Nucleus accumbens (tissue), 56 donors: ENCODE measurements at regions not wholly inside any gene's neighbourhood (a gene's known extent, or its start where the extent isn't known, plus 50 kb on each side); places are given as distances from the start of the nearest gene placed in this dataset.

Experiments
- DNase-seq, 56 donors: peaks; one replicate each; lab custom pipeline; 2025; lab: John Stamatoyannopoulos, UW

DNA sequence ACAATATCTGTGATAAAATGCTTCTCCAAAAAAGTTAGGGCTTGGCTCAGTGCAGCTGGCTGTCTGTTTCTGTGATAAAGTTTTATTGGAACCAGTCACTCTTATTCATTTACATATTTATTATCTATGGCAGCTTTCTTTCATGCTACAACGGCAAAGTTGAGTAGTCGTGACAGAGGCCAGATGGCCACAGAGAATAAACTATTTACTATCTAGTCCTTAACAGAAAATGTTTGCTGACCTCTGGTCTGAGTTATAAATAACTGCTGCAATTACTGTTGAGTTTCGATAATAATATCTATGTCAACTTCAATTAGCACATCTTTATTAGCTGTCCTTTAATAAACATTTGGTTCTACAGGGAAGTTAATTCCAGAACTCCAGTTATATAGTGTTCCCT is 180.2 kb upstream of the RUNX1 start:
- DNase-seq = no peak

DNA sequence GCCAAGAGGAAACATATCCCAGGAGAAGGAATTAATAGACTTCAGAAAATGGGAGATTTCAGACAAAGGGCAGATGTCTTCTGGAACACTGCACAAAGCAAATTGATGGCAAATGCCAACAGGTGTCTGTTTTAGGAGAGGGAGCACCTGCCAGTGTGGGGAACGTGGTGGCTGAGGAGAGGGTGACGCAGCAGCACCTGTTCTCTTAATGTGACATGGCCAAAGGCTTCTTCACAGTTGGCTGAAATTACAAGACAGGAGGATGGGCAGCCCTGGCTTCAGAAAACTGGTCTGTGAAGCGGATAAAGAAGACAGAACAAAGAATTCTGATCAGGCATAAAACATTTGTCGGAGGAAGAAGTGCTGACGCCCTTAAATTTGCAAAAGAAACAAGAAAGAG is 178.7 kb upstream of the RUNX1 start:
- DNase-seq = no peak

DNA sequence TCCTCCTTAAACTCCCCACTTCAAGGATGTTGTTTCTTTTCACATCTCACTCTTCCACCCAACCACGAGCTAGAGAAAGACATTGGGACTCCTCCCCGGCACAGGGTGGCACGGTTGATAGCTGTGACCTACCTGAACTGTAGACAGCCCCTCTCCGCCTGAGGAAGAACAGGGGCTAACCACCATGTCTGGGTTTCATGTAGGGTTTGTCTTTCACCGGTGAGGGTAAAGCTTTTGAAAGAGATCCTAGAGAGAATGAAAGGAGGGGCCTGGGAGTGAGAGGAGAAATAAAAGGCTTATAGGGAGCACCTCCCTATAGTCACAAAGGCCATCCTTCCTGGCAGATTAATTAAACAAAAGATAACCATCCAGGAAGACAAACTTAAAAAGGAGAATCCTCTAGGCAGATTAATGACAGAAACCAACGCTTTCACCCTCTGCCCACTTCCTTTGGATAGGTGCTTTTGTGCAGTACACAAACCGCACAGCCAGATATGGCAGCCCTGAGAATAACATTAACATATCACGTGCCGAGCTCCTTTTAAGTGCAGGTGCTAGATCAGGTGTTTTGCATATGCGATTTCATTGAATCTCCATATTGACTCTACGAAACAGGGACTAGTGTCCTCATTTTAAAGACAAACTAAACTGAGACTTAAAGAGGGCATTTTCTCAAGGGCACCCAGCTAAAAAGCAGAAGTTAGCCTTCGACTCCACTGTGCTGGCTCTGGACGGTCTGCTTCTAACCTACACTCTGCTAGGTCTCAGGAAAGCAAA is 178.1 kb upstream of the RUNX1 start:
- no peak for DNase-seq

DNA sequence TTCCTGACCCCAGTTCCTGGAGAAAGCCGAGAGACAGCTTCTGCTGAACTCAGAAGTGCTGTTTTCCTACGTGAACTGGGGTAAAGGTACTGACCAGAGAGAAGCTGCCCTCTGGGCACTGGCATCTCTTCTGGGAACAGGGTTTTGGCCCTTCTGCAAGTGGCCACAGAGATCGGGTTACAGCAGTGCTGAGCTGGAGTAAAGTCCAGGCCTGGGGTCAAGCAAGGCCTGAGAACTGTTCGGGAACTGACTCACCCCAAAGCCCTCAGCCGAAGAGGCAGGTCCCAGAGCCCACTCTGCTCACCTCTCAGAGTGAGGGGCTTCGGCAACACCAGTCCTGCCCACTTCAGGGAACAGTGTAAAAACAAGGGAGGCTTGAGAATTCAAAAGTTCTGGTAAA is 177.2 kb upstream of the RUNX1 start:
- no peak for DNase-seq

DNA sequence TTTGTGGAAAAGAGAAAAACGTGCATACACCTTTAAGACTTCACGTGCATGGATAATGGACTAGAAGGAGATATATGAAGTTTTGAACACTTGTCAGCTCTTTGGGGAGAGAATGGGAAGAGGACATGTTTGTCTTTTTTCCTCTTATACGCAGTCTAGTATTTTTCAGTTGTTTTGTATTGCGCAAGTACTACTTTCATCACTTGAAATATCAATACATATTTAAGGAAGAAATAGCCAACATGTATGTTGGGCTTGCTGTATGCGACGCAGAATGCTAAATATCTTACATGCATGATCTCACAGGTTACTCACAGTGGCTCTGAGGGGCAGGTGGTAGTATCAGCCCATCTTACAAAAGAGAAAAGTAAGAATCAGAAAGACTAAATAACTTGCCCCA is 176.5 kb upstream of the RUNX1 start:
- no peak for DNase-seq

DNA sequence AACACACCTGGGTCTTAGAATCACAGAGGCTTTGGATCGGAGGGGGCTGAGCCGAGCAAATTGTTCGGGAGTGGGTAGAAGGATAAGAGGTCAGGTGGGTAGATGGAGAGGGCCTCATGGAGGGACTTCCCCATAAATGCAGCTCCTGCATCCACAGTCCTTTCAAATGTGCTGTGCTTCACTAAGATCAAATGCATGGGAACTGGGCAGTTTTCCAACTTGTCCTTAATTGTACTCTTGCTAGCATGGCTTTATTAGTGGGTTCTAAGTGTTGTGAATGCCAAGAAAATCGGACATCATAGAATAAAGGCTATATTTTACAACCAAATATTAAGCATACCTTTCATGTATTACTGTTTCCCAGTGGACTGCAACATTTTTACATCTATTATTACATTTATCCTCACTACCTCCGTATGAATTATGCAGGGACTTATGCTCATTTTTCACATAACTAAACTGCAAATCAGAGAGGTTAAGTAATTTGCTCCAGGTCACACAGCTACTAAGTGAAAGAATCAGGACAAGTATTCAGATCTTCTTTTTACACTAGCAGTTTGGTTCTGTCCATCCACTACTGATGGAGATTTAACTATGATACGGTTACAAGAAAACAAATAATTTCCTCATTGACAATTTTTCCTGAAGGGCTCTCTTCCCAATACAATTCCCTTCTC is 174.5 kb upstream of the RUNX1 start:
- no peak for DNase-seq

DNA sequence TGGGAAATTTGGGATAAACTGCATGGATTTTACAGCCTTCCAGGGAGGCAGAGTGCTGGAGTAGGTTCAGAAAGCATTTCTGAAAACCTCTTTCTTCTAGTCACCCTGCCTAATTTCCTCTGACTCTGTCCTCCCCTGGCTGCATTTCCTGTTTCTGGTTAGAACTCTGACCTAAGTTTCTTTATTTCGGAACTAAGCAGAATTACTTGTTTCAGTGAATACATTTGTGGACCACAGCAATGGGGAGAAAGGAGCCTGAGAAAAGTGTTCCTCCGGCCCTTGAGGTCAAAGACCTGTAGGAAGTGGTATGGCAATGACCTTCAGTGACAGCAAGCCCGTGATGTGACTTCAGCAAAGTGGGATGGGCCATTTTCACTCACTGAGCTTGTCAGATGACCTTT is 173.4 kb upstream of the RUNX1 start:
- no peak for DNase-seq

DNA sequence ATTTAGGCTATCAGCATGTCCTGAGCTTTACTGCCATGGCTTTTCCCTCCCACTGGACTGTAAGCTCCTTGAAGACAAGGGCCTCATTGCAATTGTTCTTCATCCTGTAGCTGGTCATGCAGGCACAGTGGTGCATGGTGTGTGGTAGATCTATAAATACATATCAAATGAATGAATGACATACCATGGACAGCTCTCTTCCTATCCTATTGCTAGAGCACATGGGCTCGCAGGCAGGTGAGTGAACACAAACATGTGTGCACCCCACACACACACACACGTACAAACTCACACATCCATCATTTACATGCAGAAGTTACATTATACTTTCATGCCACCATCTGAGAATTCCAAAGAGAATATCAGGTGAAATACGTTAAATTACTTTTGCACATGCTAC is 172.9 kb upstream of the RUNX1 start:
- DNase-seq = no peak

DNA sequence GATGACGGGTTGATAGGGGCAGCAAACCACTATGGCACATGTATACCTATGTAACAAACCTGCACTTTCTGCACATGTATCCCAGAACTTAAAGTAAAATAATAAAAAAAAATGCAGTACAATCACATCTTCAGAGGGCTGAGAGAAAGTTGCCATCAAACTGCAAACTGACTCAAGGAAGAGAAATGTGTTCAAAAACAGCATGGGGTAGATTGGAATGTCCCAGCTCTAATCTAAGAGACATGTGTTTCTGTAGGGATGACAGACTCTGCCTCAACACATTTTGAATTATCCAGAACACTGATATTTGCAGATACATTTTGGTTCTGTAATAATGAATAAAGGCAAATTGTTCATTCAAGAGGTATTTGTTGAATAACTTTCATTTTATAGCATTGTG is 171.2 kb upstream of the RUNX1 start:
- DNase-seq = no peak

DNA sequence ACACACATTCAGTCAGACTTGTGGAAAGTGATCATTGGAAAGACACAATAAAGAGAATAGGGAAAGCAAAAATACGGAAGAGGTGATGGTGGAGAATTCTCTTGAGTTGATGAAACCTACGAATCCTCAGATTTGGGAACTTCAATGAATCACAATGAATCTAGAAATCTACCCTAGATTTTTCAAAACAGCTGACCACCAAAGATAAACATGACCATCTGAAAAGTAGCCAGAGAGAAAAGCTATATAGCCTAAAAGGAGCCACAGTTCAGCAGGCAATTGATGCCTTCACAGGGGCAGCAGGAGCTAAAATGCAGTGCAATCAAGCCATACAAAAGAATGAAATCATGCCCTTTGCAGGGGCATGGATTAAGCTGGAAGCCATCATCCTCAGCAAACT is 170.6 kb upstream of the RUNX1 start:
- no peak for DNase-seq

DNA sequence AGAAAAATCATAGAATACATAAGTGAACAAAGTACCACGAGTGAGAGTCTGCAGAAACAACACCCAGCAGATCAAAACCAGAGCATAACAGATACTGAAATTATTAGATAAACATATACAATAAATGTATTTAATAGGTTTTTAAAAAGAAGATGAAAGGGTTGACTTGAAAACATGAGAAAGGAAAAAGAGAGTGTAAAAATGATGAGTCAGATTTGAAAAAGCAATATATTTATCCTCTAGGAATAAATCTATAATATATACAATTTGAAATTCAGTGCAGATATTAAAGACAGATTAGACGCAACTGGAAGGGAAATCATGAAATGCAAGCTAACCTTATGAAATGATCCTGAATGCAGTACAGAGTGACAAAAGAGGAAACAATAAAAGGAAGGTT is 170.2 kb upstream of the RUNX1 start:
- DNase-seq = no peak

DNA sequence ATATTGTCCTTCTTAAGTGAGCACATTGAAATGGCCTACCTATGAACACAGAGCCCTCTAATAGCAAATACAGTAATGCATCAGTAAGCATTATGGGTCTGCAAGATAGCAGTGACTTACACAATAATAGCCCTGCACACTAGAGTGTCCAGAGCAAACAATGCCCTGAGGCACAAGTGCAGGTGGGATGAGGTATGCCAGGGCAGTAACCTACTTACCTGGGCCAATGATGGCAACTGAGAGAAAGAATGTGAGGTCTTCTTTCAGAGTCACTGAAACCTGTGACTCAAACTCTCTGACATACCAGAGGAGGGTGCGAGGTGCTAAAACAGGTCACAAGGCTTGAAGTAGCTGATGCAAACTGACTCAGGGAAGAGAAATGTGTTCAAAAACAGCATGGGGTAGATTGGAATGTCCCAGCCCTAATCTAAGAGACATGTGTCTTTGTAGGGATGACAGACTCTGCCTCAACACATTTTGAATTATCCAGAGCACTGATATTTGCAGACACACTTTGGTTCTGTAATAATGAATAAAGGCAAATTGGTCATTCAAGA is 168.5 kb upstream of the RUNX1 start:
- no peak for DNase-seq

DNA sequence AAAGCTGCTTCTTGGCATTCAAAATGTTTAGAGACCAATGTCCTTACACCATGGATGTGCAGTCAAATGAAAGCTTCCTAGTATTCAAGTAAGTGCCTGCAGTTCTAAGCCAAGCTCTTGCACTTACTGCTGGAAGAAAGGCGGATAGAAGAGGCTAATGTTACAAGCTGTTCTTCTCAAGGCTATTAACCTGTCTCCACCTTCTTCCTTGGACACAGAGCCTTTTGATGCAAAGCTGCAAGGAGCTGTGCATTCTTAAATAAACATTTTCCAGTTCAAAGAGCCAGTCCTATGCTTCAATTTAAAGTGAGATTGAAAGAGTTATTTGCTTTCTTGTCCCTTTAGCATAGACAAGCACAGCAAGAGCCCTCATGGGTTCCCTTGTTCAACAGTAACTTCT is 167.9 kb upstream of the RUNX1 start:
- DNase-seq = no peak

DNA sequence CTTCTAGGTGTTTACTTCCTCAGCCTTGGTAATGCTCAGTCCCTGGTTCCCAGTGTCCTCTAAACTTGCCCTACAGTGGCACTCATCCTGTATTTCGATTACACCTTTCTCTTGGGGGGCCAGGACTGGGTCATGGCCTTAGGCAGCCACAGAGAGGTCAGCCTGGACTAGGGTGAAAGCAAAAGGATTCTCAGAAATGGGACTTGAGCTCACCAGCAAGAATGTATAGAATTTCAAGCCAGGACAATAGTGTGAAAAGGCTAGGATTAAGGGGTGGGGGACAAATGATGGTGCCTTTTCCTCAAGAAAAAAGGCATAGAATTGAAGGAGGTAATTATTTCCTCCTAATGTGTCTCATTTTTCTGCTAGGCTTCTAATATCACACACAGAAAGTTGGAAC is 166.8 kb upstream of the RUNX1 start:
- DNase-seq = no peak

DNA sequence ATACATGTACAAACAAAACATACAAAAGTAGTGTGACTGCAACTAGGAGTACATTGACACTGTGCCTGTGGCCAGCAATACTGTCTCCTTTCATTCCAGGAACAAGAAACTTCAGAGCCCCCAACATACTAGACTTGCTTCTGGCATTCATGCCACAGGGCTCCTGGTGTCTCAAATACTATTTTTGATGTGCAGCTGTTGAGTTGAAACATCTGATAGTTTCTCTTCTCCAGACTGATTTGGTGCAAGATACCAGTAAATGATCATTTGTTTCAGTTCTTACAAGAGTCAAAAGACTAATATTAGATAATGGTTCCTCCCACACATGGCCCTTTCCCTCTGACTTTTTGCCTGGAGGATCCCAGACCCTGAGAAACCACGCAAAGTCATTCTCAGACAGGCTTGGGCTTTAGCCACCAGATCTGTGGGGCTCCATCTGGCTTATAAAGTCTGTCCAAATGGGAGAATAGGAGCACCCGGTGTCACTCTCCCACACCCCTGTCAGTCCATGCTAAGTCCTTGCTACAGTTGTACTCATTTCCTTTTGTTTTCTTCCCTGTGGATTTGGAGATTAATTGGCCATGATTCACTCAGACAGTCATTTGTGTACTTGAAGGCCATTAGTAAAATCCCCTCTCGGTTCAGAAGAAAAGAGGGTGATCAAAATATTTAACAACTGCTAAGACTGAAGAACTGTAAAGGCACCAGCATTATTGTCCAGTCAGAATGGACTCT is 163.5 kb upstream of the RUNX1 start:
- DNase-seq = no peak

DNA sequence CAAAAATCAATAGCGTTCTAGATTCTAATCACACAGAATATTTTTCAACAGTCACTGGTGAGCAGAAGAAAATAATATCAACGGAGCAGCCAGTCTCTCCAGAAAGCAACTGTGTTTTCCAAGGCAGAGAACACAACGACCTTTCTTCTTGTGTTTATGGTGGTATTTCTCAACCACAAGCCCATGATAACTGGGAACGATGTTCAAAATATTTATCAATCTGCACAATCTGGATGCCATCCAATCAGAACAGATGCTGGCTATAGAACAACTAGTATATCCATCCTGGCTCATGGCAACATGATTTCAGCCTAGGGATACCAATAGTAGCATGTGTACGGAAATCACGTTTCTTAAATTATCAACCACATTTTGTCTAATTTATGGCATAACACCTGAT is 162.7 kb upstream of the RUNX1 start:
- no peak for DNase-seq

DNA sequence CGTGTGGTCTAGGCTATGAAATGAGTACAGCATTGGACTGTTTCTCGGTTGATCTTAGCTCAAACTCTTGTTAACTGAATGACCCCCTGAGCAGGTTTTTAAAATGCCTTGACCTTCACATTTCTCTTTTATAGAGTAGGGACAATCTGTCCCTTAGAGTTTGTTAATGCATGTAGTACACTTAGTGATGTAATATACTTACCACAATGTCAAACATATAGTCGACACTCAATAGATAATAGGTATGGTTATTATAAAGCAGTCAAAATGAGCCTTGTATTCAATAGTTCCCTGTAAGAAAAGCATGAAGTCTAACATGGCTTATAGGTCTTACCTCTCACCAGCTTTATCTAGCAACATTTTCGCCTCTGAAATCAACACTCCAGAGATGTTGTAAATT is 161.0 kb upstream of the RUNX1 start:
- DNase-seq = no peak

DNA sequence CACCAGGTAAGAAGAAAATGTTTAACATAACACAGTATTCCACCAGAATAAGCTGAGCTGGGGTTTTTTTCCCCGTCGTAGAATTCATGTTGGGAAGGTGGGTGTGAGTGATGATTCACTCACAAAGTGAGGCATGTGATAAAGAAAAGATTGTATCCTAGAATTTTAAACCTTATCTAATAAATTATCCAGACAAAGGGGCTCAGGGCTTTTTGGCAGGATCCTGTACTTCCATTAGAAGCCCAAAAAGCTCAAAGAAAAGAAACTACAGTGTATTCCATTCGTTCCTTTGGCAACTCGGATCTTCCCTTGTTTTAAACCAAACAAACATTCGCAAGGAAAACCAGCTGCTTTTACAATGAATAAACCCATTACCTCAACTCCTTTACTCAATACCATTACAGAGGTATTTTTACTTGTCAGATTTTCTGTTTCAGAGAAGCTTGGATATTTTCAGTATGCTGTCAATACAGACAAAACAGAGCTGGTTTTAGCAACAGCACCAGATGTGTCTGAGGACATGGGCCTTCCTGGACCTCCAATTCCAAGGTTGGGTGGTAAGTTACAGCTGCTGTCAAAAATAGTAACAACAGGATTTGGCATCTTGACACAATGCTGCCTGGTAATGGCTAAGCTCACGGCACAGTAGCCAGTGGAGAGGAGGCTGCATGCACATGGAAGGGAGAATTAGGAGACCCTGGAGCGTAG is 159.9 kb upstream of the RUNX1 start:
- DNase-seq = peak in 3 of 56 donors; percentile 7 to 23 (median 12)

DNA sequence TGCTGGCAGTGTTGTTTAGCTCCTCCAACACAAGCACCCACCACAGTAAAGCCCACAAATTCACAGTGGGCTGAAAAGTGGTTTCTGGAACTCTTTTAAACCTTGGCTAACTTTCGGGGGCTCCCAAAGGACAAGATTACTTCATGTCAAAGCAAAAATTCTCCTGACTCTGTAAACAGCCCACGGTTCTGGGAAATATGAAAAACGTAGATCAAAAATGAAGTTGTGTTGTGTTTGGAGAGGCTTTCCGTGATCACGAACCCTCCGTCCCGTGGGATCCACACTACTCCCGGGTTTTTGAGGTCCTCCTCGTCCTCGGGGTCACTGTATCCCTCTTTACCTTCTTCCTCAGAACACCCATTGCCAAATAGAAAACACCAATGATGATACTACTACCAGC is 159.0 kb upstream of the RUNX1 start:
- DNase-seq = no peak

DNA sequence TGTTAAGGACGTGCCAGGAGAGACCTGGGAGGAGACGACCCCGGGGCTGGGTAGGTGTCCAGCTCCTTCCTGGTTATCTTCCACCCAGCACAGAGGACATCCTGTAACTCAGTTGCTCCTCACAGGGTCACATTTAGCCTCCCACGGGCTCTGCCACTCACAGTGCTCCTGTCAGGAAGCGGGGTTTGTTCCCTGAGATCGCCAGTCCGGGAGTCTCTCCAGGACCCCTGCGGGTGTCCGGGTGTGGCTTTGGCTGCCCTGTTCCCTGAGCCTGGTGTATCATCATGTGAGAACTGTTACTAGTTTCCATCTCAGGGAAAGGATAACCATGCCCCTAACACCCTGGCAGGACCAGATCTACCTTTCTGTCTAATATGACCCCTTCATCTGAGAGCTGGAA is 158.2 kb upstream of the RUNX1 start:
- no peak for DNase-seq
